ENCODE measurements at regions not wholly inside any gene's neighbourhood (a gene's known extent, or its start where the extent isn't known, plus 50 kb on each side); places are given as distances from the start of the nearest gene placed in this dataset.

DNA sequence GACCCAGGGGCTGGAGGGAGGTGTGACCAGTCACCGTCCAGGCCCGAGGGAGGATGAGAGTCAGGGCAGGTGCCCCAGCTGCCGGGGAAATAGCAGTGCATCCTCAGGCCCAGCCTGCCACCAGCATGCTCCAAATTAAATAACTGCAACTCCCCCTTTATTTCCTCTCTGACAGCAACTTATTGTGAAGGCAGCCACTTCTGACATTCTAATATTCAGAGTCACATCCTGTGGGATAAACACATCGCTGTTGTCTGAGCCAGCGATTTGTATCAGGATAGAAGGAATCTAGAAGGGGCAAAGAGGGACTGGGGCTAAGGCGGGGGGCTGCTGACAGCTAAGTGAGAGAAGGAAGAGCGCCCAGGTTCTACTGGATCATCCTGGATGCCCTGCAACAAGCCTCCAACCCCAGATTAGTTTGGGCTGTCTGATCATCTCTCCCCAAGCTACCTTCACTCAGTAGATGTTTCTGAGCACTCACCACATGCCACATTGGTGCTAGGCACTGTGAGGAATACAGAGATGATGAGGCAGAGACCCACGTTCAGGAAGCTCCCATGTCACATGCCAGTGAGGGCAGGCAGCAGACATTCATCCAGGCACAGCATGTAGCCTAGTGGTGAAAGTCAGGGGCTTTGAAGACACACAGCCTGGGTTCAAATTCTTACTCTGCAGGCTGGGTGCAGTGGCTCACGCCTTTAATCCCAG, 214.1 kb downstream of the BUD13 start:
- H3F3A ChIP-seq (ENCODE audit: insufficient read depth, low read length, poor library complexity, severe bottlenecking) = no peaks in the 10 kb centered on the region
- H3K36me3 ChIP-seq (ENCODE audit: insufficient read depth, low read length) = no peaks in the 10 kb centered on the region
- H3K9ac ChIP-seq (ENCODE audit: low read length) = no peak overlapping the region
- no peaks in the 10 kb centered on the region for H3K27me3 ChIP-seq (ENCODE audit: insufficient read depth, low read depth, low read length)
- no peaks in the 10 kb centered on the region for H4K20me1 ChIP-seq (ENCODE audit: insufficient read depth)
- no peak overlapping the region for H3K4me3 ChIP-seq (ENCODE audit: low read length)
- no peaks in the 10 kb centered on the region for H3K79me2 ChIP-seq (replicated peaks; ENCODE audit: insufficient read depth, low read length)
- no peaks in the 10 kb centered on the region for H3K9me2 ChIP-seq (ENCODE audit: insufficient read depth, low read length)
- H3K4me2 ChIP-seq (ENCODE audit: low read length) = no peak overlapping the region
- no peak for TF ChIP-seq TAF1 (IDR thresholded peaks at IDR 0.05; ENCODE audit: low read depth)
- no peak for TF ChIP-seq EP300 (conservative IDR thresholded peaks at IDR 0.05; ENCODE audit: poor library complexity, severe bottlenecking)
- TF ChIP-seq RAD21 (conservative IDR thresholded peaks at IDR 0.05) = no peak
- TF ChIP-seq SMC3 (conservative IDR thresholded peaks at IDR 0.05; ENCODE audit: poor library complexity) = no peak
- no peak for TF ChIP-seq CTCF (IDR thresholded peaks at IDR 0.05; ENCODE audit: poor library complexity, severe bottlenecking)
- TF ChIP-seq MXI1 (conservative IDR thresholded peaks at IDR 0.05; ENCODE audit: poor library complexity, severe bottlenecking) = no peak
- TF ChIP-seq REST (IDR thresholded peaks at IDR 0.05; ENCODE audit: borderline replicate concordance) = no peak
- no peak for TF ChIP-seq EZH2 (IDR thresholded peaks at IDR 0.05; ENCODE audit: borderline replicate concordance, insufficient read depth, low read length, poor library complexity, severe bottlenecking)
- no peak for TF ChIP-seq POLR2AphosphoS5 (IDR thresholded peaks at IDR 0.05)
- H2AFZ ChIP-seq (ENCODE audit: low read depth, low read length) = no peak overlapping the region
- H3K27ac ChIP-seq (ENCODE audit: low read length) = no peak overlapping the region
- H3K9me3 ChIP-seq (ENCODE audit: low read length) = no peaks in the 10 kb centered on the region

GRCh38 chr11:116557282-116557681, 215.5 kb downstream of the BUD13 start:
- no peak for TF ChIP-seq RAD21 (conservative IDR thresholded peaks at IDR 0.05)
- no peak for TF ChIP-seq CTCF (IDR thresholded peaks at IDR 0.05; ENCODE audit: poor library complexity, severe bottlenecking)
- no peak for TF ChIP-seq SMC3 (conservative IDR thresholded peaks at IDR 0.05; ENCODE audit: poor library complexity)
- no peak for TF ChIP-seq EP300 (conservative IDR thresholded peaks at IDR 0.05; ENCODE audit: poor library complexity, severe bottlenecking)
- TF ChIP-seq MXI1 (conservative IDR thresholded peaks at IDR 0.05; ENCODE audit: poor library complexity, severe bottlenecking) = no peak
- no peak for TF ChIP-seq REST (IDR thresholded peaks at IDR 0.05; ENCODE audit: borderline replicate concordance)
- TF ChIP-seq EZH2 (IDR thresholded peaks at IDR 0.05; ENCODE audit: borderline replicate concordance, insufficient read depth, low read length, poor library complexity, severe bottlenecking) = no peak
- no peak for TF ChIP-seq POLR2AphosphoS5 (IDR thresholded peaks at IDR 0.05)
- no peak for TF ChIP-seq TAF1 (IDR thresholded peaks at IDR 0.05; ENCODE audit: low read depth)

More at GRCh38 chr11:116557282-116557681, 215.5 kb downstream of the BUD13 start:
- Histone ChIP-seq H3F3A (ENCODE audit: insufficient read depth, low read length, poor library complexity, severe bottlenecking) (no peaks in the 10 kb centered on the region), H4K20me1 (ENCODE audit: insufficient read depth) (no peaks in the 10 kb centered on the region), H3K9me3 (ENCODE audit: low read length) (no peaks in the 10 kb centered on the region), H3K4me3 (ENCODE audit: low read length) (no peak overlapping the region), H3K36me3 (ENCODE audit: insufficient read depth, low read length) (no peaks in the 10 kb centered on the region), H3K27me3 (ENCODE audit: insufficient read depth, low read depth, low read length) (no peaks in the 10 kb centered on the region), H3K27ac (ENCODE audit: low read length) (no peak overlapping the region), H3K9me2 (ENCODE audit: insufficient read depth, low read length) (no peaks in the 10 kb centered on the region), H3K9ac (ENCODE audit: low read length) (no peak overlapping the region), H3K4me2 (ENCODE audit: low read length) (no peak overlapping the region), H2AFZ (ENCODE audit: low read depth, low read length) (no peak overlapping the region), H3K79me2 (replicated peaks; ENCODE audit: insufficient read depth, low read length) (no peaks in the 10 kb centered on the region)

Data from neural cell (in vitro differentiated cells).